Amniotic stem cell (primary cell): ENCODE measurements at regions not wholly inside any gene's neighbourhood (a gene's known extent, or its start where the extent isn't known, plus 50 kb on each side); places are given as distances from the start of the nearest gene placed in this dataset.
"Not testable (repeated sequence)": the region's sequence is repeated elsewhere in the genome, so short reads cannot be mapped to it uniquely, and the experiment has no call there.

Experiments
- DNase-seq: peaks from one replicate; lab custom pipeline; 2025; lab: John Stamatoyannopoulos, UW

GRCh38 chr13:90592943-90593342, 754.5 kb upstream of the MIR17HG start:
- no peak for DNase-seq

- no peak for DNase-seq
Measured at GRCh38 chr13:90594681-90595080, 752.8 kb upstream of the MIR17HG start.

GRCh38 chr13:90605664-90606063, 741.8 kb upstream of the MIR17HG start:
- DNase-seq = no peak

GRCh38 chr13:90606921-90607320, 740.6 kb upstream of the MIR17HG start:
- DNase-seq = not testable (repeated sequence)

GRCh38 chr13:90612391-90612790, 735.1 kb upstream of the MIR17HG start:
- no peak for DNase-seq

- no peak for DNase-seq
Measured at GRCh38 chr13:90613076-90613795, 734.3 kb upstream of the MIR17HG start.

GRCh38 chr13:90615236-90615635, 732.3 kb upstream of the MIR17HG start:
- DNase-seq = no peak

- DNase-seq = no peak
Measured at GRCh38 chr13:90615767-90616166, 731.7 kb upstream of the MIR17HG start.

- no peak for DNase-seq
Measured at GRCh38 chr13:90618133-90618532, 729.4 kb upstream of the MIR17HG start.

- DNase-seq = no peak
Measured at GRCh38 chr13:90622541-90622940, 724.9 kb upstream of the MIR17HG start.

- no peak for DNase-seq
Measured at GRCh38 chr13:90623318-90624011, 724.0 kb upstream of the MIR17HG start.

GRCh38 chr13:90627813-90628212, 719.7 kb upstream of the MIR17HG start:
- no peak for DNase-seq

- no peak for DNase-seq
Measured at GRCh38 chr13:90628471-90628870, 719.0 kb upstream of the MIR17HG start.

- DNase-seq = no peak
Measured at GRCh38 chr13:90630716-90631115, 716.8 kb upstream of the MIR17HG start.

- DNase-seq = no peak
Measured at GRCh38 chr13:90632184-90632583, 715.3 kb upstream of the MIR17HG start.

- no peak for DNase-seq
Measured at GRCh38 chr13:90633849-90634248, 713.6 kb upstream of the MIR17HG start.

GRCh38 chr13:90640976-90641375, 706.5 kb upstream of the MIR17HG start:
- DNase-seq = no peak

- DNase-seq = no peak
Measured at GRCh38 chr13:90641884-90642283, 705.6 kb upstream of the MIR17HG start.

GRCh38 chr13:90645582-90645981, 701.9 kb upstream of the MIR17HG start:
- DNase-seq = no peak

GRCh38 chr13:90648497-90648896, 699.0 kb upstream of the MIR17HG start:
- DNase-seq = no peak

GRCh38 chr13:90652036-90652435, 695.5 kb upstream of the MIR17HG start:
- no peak for DNase-seq

GRCh38 chr13:90654970-90655369, 692.5 kb upstream of the MIR17HG start:
- DNase-seq = no peak

- DNase-seq = not testable (repeated sequence)
Measured at GRCh38 chr13:90664200-90664599, 683.3 kb upstream of the MIR17HG start.

GRCh38 chr13:90673746-90674145, 673.7 kb upstream of the MIR17HG start:
- no peak for DNase-seq
